Thoracic aorta (tissue), 2 donors: ENCODE measurements at regions not wholly inside any gene's neighbourhood (a gene's known extent, or its start where the extent isn't known, plus 50 kb on each side); places are given as distances from the start of the nearest gene placed in this dataset.

Experiments
- ATAC-seq: fragments of 150-250 bp; one replicate; pipeline ENCODE4 v1.8.0; 2017; ENCODE audit warnings: low read depth; ENCODE audit not compliant: insufficient number of reproducible peaks, low FRiP score
- DNase-seq: peaks from one replicate; pipeline ENCODE4 v3.0.0-alpha.2; 2020; ENCODE audit warnings: low spot score
- H3K27ac ChIP-seq, 2 donors: fragments of 200-600 bp; sonication (generic); 1 replicate in 1 of 2; 2 replicates in 1 of 2; pipeline ENCODE4 v1.5.1; 2016; ENCODE audit warnings: mild to moderate bottlenecking in 2 of 2, moderate library complexity in 2 of 2
- H3K27me3 ChIP-seq: fragments of 200-600 bp; sonication (generic); replicated peaks from 2 replicates; pipeline ENCODE4 v1.6.0; 2016; ENCODE audit warnings: mild to moderate bottlenecking; ENCODE audit not compliant: insufficient read depth
- H3K36me3 ChIP-seq: fragments of 200-600 bp; sonication (generic); one replicate; pipeline ENCODE4 v1.5.1; 2016
- H3K4me1 ChIP-seq, 2 donors: fragments of 200-600 bp; sonication (generic); 1 replicate in 1 of 2; 2 replicates in 1 of 2; pipeline versions ENCODE4 v1.5.1 to v1.6.0; 2016; ENCODE audit warnings: low read depth in 2 of 2, mild to moderate bottlenecking in 1 of 2; ENCODE audit not compliant: control insufficient read depth in 1 of 2
- H3K4me3 ChIP-seq: fragments of 200-600 bp; sonication (generic); 2 replicates; pipeline ENCODE4 v1.5.1; 2016; ENCODE audit warnings: mild to moderate bottlenecking
- H3K9me3 ChIP-seq: fragments of 200-600 bp; sonication (generic); 2 replicates; pipeline ENCODE4 v1.5.1; 2016
- TF ChIP-seq, protein P1 (sequence below): fragments of 200-600 bp; sonication (generic); IDR thresholded peaks from one replicate; pipeline ENCODE4 v1.5.1; 2019; ENCODE audit warnings: antibody characterized with exemption

GRCh38 chr5:165209101-165209727 is 1703.8 kb downstream of the MAT2B start:
- ATAC-seq (no peak), DNase-seq (no peak)
- Histone ChIP-seq H3K27ac (no peak overlapping the region), H3K36me3 (no peaks in the 10 kb centered on the region), H3K27me3 (no peaks in the 10 kb centered on the region), H3K4me1 (no peaks in the 10 kb centered on the region), H3K4me3 (no peak overlapping the region), H3K9me3 (no peaks in the 10 kb centered on the region)
- TF ChIP-seq, protein P1, sequence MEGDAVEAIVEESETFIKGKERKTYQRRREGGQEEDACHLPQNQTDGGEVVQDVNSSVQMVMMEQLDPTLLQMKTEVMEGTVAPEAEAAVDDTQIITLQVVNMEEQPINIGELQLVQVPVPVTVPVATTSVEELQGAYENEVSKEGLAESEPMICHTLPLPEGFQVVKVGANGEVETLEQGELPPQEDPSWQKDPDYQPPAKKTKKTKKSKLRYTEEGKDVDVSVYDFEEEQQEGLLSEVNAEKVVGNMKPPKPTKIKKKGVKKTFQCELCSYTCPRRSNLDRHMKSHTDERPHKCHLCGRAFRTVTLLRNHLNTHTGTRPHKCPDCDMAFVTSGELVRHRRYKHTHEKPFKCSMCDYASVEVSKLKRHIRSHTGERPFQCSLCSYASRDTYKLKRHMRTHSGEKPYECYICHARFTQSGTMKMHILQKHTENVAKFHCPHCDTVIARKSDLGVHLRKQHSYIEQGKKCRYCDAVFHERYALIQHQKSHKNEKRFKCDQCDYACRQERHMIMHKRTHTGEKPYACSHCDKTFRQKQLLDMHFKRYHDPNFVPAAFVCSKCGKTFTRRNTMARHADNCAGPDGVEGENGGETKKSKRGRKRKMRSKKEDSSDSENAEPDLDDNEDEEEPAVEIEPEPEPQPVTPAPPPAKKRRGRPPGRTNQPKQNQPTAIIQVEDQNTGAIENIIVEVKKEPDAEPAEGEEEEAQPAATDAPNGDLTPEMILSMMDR = peak; percentile 31

- Histone ChIP-seq H3K27me3 (no peaks in the 10 kb centered on the region), H3K36me3 (no peaks in the 10 kb centered on the region), H3K4me3 (no peak overlapping the region), H3K27ac (no peak overlapping the region), H3K9me3 (no peaks in the 10 kb centered on the region), H3K4me1 (no peaks in the 10 kb centered on the region)
- TF ChIP-seq, protein P1 = no peak
- DNase-seq = no peak
- no peak for ATAC-seq
Observed at GRCh38 chr5:165224366-165225045, 1719.1 kb downstream of the MAT2B start.

DNA sequence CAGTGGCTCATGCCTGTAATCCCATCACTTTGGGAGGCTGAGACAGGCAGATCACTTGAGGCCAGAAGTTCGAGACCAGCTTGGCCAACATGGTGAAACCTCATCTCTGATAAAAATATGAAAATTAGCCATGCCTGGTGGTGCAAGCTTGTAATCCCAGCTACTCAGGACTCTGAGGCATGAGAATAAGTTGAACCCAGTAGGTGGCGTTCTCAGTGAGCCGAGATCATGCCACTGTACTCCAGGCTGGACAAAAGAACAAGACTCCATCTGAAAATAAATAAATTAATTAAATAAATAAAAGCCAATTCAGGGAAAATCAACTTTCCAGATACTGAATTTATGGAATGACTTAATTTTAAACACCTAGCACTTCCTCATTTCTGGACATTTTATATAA is 1722.1 kb downstream of the MAT2B start:
- no peaks in the 10 kb centered on the region for H3K4me1 ChIP-seq
- DNase-seq = no peak
- ATAC-seq = no peak
- TF ChIP-seq, protein P1 = no peak
- no peaks in the 10 kb centered on the region for H3K27me3 ChIP-seq
- no peak overlapping the region for H3K27ac ChIP-seq
- no peak overlapping the region for H3K4me3 ChIP-seq
- no peaks in the 10 kb centered on the region for H3K9me3 ChIP-seq
- no peaks in the 10 kb centered on the region for H3K36me3 ChIP-seq

DNA sequence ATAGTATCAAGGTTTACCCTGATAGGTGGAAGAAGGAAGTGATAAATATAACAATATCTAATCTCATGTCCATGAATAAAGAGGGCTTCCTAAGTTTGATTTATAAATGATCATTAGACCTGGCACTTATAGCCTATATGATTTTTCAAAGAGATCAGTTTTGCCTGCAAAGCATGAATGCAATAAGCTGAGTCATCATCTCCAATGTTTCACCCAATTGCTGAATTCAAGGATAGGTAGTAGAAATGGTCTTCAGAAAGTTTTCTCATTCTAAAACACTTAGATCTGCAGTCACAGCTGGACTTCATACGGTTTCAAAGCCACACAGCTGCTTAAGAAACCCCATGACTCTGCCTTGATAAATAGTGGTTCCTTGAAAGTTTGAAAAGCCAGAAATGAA is 1722.8 kb downstream of the MAT2B start:
- H3K27ac ChIP-seq = no peak overlapping the region
- no peaks in the 10 kb centered on the region for H3K36me3 ChIP-seq
- ATAC-seq (no peak), DNase-seq (no peak)
- no peaks in the 10 kb centered on the region for H3K4me1 ChIP-seq
- TF ChIP-seq, protein P1 = no peak
- H3K4me3 ChIP-seq = no peak overlapping the region
- H3K9me3 ChIP-seq = no peaks in the 10 kb centered on the region
- no peaks in the 10 kb centered on the region for H3K27me3 ChIP-seq

GRCh38 chr5:165231821-165232508 is 1726.5 kb downstream of the MAT2B start:
- Histone ChIP-seq H3K27ac (no peak overlapping the region), H3K27me3 (no peaks in the 10 kb centered on the region), H3K9me3 (no peaks in the 10 kb centered on the region), H3K4me1 (no peaks in the 10 kb centered on the region), H3K36me3 (no peaks in the 10 kb centered on the region), H3K4me3 (no peak overlapping the region)
- ATAC-seq (no peak), DNase-seq (no peak)
- TF ChIP-seq, protein P1 = no peak
